Fibroblast of peridontal ligament (primary cell): ENCODE measurements at regions not wholly inside any gene's neighbourhood (a gene's known extent, or its start where the extent isn't known, plus 50 kb on each side); places are given as distances from the start of the nearest gene placed in this dataset.
"Not testable (repeated sequence)": the region's sequence is repeated elsewhere in the genome, so short reads cannot be mapped to it uniquely, and the experiment has no call there.

Experiments
- DNase-seq: peaks from one replicate; pipeline ENCODE4 v3.0.0-alpha.2; 2010; ENCODE audit errors: extremely low read depth

DNA sequence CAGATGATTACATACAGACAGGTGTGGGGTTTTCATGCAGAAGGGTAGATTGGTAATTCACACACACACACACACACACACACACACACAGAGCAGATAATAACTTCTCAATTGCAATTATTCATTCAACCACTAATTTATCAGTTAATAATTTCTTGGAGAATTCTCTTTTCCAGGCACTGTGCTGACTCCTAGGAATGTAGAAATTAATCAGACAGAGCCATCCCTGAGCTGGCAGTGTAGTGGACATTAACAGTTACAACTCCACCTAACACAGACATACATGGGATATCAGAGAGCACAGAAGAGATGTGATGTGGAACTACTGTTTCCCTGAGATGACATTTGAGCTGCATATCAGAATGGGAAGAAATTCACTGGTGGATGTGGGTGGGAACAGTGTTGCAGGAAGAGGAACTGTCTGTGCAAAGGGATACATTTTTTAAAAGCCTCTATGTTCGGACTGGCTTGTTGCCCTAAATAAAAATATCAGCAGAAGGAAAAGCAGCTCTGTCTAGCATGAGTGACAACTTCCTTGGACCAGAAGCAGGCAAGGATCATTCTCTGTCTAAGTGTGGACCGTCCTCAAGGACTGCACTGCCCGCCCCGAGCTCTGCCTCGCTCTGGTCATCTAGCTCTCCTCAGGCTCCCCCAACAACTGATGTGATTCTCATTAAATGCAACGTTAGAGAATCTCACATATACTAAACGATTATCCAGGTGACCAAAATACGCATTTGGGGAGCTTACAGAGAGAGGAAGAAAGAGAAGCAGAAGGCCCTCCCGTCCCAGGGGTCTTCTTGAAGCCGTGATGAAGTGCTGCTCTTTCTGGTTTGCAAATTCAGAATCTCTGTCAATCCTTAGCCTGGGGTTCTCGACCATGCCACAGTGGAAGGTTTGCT, 173.4 kb upstream of the TRIB2 start:
- DNase-seq = no peak

DNA sequence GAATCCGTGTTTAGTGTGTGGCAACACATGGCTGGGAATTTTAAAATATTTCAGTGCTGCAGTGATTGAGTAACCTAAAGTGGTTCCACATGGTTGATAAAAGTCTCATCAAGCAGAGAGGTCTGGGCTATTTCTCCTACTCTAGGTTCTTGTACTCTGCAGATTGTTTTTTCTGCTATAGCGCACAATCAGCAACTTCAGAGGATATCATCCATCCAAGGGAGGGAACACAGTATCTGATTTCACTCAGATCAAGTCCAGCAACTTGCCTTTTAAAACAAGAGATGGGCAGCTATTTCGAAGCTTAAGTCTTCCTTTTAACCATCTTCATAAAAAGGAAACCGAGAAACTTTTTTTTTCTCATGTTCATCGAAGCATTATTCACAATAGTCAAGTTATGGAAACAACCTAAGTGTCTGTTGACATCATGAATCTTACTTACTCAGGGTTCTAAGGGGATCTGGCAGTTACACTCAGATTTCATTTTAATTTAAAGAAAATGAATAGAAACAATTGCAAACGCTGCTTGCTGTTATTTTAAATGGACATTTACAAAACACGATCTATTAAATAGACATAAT, 172.7 kb upstream of the TRIB2 start:
- DNase-seq = peak; percentile 96

DNA sequence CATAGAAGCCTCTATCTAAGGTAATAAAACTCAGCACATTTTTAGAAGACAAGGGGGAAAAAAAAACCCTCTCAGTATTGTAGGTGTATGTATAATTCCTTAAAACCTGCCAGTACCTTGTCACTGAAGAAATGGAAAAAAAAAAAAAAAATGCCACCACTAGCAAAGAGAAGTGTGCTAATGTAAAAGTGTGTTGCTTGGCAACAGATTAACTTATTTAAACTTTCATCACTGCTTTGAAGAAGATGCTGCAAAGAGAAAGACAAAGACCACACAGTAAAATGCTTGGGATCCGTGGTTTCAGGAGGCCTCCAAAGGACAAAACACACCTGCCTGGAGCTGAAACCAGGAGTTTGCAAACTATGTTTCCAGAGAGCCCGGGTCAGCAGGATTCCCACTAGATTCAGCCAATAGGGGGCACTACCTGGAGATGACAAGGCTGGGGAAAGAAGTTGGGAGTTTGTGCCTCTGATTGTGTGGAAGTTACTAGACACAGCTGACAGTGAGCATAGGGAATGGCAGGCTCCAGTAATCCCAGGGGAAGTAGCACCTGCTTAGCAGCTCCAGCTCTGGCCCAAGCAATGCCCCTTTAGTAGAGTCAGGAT, 169.1 kb upstream of the TRIB2 start:
- DNase-seq = no peak

DNA sequence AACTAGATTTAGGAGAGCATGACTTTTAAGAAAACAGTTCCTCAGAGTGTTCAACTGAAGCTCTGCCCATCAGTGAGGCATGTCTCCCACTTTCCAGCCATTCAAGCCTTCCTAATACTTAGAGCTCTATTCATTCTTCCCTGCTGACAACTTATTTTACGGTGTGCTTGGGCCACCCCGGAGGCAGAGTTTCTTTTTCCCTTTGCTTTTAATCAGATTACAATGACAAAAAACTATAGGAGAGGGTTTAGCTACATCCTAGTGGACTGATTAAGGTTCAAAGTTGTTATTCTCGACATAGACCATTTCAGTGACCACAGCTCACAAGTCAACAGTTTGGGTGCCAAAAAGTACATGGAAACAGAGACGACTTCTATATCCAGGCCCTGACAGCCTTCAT, 167.8 kb upstream of the TRIB2 start:
- no peak for DNase-seq

DNA sequence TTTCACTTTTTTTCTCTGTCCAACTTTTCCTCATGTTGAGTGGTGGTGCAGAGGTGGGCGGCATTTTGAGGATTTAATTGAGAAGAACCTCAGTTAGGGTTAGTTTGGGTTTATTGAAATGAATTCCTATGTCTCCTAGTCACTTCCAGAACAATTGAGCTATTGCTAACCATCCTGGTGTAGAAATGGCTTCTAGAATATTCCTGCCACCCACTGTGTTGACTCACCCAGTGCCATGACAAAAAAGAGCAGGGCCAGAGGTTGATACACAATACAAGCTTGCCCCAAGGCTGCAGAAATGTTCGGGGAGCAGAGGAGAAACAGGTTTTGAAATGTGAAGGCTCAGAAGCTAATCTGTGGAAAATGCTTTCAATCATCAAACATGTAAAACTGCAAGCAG, 167.1 kb upstream of the TRIB2 start:
- DNase-seq = peak; percentile 58

DNA sequence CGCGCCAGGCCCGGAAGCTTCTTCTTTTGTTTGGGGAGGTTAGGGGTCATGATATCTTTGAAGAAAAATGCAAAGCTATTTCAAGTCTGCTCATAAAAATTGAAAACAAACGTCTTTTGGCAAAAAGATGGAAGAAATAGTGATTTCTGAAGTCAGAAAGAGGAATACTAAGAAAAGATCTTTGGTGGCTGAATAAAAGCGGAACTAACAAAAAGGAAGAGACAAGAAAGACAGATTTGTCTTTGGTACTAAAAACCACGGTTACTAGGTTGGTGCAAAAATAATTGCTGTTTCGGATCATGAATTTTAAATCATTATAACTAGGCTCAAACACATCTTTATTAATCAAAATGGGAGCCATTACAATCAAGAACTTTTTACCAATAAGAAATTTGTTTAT, 164.6 kb upstream of the TRIB2 start:
- no peak for DNase-seq

DNA sequence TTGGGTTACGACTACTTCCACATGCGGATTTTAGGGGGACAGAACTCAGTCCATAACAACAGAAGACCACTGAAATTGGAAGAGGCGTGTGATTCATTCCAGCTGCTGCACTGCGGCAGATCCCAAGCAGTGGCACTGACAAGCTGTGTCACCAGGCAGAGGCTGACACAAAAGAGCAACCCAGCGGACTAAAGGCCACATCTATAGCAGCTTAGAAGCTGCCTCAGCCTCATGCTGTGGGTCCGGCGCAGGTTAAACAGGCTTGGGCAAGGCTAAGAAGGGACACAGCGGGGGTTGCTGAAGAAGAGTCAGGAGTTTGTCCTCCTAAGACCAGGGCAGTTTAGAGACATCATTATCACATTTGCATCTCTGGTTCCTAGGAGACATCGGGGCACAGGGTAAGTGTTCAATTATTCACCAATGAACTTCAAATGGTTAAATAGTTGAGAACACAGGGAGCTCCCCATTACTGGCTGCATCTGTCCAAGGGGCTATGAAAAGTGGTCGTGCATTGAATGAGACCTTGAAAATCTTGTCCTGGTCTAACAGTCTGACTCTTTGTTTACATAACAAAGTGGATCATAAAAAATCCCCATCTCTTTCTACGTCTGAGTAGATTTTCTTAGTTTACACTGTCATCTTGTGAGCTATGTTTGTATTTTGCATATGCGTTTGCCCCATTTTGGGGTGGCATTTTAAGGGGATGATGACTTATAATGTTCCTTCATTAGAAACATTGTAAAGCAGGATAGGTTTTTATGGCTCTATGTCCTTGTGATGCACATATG, 162.3 kb upstream of the TRIB2 start:
- no peak for DNase-seq

DNA sequence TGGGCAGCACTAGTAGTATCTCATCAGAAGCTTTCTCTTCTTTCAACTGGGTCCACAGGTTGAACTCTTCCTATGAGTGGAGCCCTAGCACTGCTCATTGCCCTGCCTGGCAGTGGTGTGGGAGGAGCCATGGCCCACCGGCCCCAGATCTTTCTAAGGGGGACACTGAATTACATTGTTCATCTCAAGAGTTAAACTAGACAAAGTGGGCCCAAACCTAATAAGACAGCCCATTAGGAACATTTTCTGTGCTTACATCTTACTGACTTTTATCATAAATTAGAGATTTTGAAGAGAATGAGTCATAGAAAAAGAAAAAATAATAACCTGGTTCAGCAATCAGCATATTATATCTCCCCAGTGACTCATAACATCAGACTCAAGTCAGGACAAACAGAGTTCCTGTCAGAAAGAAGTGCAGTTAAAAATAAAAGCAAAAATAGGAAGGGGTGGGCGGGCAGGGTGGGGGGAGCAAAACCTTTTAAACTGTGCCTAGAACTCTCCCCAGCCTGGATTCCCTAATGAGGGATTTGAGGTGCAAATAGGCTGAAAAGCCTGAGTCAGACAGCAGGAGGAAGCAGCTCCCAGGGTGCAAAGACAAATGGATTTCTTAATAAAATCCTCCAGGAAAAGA, 161.6 kb upstream of the TRIB2 start:
- peak; percentile 62 for DNase-seq

DNA sequence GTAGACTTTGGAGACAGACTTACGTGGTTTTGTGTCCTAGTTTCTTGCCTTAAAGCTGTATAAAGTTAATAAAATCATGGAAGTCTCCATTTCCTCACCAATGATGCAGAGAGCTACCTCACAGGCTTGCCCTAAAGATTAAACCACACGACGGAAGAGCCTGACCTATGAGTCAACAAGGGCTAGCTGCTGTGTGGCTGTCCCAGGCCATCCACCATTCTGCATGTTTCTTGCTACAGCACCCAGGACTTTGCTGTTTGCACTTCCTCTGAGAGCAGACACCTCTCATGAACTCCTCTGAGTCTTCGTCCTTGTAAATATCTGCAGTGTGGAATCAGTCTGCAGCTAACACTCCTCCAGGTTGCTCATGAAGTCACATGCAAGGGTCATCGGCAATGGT, 160.0 kb upstream of the TRIB2 start:
- DNase-seq = peak; percentile 47

DNA sequence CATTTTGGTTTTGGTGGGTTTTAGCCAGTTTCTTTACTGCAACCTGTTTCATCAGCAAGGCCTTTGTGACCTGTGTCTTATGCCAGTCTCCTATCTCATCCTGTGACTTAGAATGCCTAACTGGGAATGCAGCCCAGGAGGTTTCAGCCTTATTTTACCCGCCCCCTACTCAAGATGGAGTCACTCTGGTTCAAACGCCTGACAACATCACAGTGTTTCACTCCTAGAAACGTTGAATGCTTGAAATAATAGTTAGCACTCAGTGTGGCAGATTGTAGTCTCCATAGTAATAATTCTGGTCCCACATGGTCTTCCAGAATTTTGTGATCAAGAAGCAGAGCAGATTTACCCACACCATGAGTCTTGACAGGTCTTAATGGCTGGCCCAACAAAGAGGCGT, 159.0 kb upstream of the TRIB2 start:
- no peak for DNase-seq

DNA sequence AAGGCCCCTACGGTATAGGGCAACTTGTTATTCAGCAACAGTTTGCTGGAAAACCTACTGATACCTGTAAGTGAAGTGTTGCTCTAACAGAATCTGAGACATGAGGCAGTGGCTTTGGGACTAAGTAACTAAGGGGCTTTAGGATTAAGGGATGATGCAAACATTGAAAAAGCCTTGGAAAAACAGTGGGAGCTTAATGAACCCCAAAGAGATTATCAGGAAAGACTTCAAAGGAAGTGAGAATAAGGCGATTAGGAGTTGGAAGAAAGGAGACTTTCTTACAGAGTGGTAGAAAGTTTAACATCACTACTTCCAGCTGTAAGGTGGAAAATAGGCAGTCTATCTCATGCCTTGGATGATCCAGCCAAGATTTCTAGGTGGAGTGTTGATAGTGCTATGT, 158.2 kb upstream of the TRIB2 start:
- no peak for DNase-seq

DNA sequence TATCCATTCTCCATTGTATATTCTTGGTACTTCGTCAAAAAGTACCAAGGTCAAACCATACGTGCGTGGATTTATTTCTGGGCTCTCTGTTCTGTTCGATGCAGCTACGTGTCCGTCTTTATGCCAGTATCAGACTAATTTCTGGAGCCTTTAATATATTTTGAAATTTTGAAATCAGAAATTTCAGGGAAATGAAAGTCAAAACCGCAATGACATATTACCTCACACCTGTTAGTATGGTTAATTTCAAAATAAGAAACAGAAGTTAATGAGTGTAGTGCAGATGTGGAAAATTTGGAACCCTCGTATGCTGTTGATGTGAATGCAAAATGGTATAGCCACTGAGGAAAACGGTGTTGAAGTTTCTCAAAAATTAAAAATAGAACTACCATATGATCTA, 156.1 kb upstream of the TRIB2 start:
- DNase-seq = no peak

DNA sequence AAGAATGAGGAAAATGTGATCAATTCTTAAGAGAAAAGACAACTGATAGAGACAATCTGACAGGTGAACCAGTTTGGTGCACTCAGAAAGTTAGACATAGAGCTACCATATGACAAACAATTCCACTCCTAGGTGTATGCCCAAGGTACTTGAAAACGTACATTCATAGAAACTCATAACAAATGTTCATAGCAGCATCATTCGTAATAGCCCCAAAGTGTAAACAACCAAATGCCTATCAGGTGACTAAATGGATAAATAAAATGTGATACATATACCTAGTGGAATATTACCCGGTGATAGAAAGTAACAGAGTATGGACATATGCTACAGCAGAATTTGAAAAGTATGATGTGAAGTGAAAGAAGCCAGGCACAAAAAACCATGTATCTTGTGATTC, 149.3 kb upstream of the TRIB2 start:
- no peak for DNase-seq

DNA sequence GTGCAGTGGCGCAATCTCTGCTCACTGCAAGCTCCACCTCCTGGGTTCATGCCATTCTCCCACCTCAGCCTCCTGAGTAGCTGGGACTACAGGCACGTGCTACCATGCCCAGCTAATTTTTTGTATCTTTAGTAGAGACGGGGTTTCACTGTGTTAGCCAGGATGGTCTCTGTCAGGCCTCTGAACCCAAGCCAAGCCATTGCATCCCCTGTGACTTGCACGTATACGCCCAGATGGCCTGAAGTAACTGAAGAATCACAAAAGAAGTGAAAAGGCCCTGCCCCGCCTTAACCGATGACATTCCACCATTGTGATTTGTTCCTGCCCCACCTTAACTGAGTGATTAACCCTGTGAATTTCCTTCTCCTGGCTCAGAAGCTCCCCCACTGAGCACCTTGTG, 147.2 kb upstream of the TRIB2 start:
- DNase-seq = not testable (repeated sequence)

DNA sequence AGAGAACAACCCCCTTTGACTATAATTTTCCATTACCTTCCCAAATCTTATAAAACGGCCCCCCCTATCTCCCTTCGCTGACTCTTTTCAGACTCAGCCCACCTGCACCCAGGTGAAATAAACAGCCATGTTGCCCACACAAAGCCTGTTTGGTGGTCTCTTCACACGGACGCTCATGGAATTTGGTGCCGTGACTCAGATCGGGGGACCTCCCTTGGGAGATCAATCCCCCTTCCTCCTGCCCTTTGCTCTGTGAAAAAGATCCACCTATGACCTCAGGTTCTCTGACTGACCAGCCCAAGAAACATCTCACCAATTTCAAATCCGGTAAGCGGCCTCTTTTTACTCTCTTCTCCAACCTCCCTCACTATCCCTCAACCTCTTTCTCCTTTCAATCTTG, 146.8 kb upstream of the TRIB2 start:
- DNase-seq = not testable (repeated sequence)

DNA sequence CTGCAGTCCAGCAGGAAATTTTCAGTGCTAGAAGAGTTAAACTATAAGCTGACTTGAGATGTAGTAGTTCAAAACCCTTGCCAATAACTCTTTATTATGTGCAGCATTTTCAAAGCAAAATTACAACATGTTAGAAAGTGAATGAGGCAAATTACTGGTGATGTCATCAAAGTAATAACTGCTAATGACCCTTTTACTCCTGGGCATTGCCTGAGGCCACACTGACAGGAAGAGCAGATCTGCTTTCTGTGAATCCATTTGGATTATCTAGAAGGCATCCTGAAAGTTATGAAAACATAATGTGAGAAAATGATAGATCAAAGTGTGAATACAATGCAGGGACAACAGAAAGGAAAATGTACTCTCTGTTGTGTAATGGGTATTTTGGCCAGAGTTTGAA, 139.6 kb upstream of the TRIB2 start:
- no peak for DNase-seq

DNA sequence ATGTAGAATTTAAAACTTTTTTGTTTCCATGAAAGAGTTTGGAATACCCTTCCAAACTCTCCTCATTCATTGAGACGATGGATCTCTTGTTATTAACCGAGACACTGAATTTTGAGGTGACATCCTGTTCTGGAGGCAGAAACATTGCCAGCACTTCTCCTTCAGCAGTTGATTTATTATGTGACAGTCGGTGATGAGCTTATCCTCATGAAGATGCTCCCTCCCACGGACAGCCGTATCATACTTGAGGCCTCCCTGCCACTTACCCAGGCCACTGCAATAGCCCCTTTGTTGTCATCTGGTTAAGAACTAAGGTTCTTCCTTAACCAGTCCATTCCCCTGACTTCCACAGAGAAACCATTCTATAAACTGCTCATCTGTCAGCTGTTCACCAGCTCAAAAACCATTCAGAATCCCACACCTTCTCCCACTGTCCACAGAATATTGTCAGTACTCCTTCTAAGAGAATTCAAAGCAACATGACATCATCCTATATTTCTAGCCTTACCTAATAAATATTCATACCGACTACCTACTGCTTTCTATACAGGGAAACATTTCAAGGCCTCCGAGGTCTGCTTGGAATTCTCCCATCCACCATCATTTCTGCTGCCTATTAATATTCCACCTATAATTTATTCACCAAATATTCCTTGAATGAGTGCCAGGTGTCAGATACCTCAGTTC, 139.0 kb upstream of the TRIB2 start:
- no peak for DNase-seq

DNA sequence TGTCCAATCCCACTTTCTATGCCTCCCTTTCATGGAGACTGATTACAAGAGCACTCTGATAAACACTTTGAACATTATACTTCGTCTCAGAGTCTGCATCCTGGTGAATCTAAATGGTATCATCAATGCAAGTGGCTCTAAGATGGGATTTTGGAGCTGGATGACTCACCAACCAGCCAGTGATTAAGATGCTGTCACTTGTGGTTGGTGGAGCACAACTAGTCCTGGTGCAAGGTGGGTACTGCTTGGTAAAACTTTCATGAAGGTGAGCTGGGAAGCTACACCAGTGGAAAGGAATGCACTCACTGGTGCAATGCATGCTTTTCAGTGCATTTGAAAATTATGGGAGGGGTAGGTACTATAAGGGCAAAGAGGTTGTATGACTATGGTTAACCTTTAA, 137.7 kb upstream of the TRIB2 start:
- no peak for DNase-seq

DNA sequence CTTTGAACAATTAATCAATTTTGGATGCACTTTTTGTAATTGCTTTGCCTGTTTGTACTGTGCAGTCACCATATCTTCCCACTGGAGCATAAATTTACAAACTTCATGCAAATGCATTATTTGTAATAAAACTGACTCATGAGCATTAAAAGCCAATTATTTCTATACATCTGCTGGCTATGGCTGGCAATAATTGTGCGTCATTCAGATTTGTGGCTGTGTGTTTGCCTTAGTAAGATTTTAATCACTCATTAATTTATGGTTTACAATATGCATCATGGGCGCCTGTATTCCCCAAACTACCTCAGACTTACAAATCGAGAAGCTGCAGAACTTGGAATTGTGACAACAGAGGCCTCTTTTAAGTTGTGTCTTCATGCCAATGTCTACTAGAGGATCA, 132.4 kb upstream of the TRIB2 start:
- no peak for DNase-seq

DNA sequence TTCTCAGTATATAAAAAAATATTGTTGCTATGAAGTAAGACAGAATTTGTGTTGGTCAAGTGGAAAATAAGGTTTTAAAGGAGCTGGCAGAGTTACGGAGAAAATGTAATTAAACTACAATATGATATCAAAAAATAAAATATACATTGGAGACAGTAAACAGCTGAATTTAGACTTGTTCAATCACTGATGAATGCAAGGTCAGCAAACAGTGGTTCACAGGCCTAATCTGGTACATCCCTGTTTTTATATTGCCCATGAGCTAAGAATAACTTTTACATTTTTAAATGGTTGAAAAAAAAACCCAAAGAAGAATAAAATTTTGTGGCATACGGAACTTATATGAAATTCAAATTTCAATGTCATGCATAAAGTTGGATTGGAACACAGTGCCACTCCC, 131.0 kb upstream of the TRIB2 start:
- no peak for DNase-seq

DNA sequence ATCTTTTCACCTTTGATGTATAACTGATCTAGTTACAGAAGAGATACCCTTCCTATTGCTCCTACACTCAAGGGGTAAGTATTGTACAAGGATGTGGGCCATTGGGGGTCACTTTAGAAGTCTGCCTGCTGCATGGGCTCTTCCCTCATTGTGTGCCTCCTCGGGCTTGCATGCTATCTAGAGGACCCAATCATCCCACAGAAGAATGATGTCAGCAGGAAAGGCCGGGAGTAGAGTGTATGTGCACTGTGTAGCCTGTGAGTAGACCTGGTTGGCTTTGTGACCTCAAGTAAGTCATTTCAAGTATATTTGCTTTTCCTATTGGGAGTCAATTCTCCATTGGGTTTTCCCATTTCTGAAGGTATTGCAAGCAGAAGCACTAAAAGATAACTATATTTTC, 129.5 kb upstream of the TRIB2 start:
- DNase-seq = no peak
